ENCODE measurements at regions not wholly inside any gene's neighbourhood (a gene's known extent, or its start where the extent isn't known, plus 50 kb on each side); places are given as distances from the start of the nearest gene placed in this dataset.

DNA sequence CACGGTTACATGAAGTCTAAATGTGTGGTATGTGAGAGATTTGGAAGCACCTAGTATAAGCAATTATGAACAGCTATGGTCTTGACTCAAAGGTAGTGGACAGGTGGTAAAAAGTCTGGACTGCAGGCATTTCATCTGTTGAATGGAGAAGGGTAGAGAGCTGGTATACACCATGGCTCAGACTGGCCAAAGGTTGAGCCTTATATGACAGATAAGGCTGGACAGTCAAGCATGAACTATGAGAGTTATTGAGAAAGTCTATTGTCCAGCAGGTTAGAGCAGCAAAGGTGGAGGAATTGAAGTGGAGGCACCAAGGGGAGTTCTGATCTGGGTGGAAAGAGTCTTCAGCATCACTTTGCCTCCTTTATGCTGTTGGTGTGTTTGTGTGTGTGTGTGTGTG lies 346.7 kb upstream of the SLC14A2 start:
- no peak for DNase-seq

- DNase-seq, result no peak
Observed at GRCh38 chr18:45270289-45270771, 344.9 kb upstream of the SLC14A2 start.

GRCh38 chr18:45274026-45274425 lies 341.2 kb upstream of the SLC14A2 start:
- no peak for DNase-seq

- no peak for DNase-seq
Observed at GRCh38 chr18:45275367-45276113, 339.7 kb upstream of the SLC14A2 start.

GRCh38 chr18:45276878-45277277 lies 338.4 kb upstream of the SLC14A2 start:
- DNase-seq, result no peak

DNA sequence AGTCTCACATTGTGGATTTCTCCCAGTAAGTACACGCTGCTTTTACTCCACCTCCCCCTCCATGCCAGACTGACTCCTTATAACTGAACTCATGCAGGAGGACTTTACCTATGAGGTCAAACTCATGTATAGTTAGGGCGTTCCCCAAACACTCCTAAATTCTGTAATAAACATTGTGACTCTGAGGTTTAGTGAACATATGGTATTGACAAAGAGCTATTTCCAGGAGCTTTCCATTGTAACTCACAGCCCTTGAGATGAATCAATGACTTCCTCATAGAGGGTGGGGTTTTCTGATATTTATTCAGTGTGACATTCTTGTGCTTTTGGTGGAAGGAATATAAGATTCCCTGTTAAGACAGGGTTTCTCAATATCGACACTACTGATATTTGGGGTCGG lies 337.4 kb upstream of the SLC14A2 start:
- no peak for DNase-seq

- no peak for DNase-seq
Observed at GRCh38 chr18:45280481-45281276, 334.6 kb upstream of the SLC14A2 start.

DNA sequence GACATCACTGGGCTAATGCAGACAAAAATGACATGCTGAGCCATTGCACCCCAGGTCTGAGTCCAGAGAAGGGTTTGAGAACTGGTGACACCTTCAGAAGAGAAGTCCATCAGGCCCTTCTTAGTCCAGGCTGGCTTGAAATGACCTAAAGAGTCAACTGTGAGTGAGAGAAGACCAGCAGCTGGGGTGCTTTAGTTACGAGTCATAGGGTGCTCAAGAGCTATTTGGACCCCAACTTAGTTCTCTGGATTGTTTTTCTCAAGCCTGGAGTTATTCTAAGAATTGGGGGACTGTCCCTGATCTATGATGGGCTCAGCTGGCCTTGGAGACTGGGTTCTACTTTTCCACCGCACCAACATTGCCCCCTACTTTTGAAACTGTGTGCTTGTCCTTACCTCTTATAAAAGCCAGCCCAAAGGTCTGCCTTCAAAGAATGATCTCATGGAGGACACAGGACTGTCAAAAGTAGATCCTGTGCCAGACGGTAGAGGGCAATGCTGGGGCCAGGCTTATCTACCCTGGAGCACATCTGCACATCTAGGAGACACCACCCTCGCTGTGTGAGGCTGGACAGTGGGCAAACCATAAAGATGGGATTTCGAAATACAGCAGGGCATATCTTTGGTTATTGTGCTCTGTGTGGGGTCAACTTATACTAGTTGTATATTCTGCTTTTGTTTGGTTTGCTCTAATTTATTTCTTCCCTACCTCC lies 333.0 kb upstream of the SLC14A2 start:
- no peak for DNase-seq

DNA sequence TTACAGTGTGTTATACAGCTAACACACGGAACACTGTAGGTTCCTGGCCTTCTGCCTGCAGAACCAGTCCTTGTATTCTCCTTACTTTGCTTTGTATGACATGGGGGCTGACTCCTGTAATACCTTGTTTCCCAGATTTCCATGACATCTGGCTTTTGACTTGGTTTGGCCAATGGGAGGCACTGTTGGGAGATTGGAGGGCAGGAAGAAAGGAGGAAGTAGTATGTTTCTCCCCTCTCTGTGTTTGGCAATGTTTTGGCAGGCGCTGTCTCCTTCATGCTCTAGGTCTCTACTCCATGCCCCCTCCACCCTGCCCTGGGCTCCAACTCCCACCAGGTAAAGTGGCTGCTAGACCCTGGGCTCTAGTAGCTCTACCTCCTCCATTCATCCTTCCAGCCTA lies 331.1 kb upstream of the SLC14A2 start:
- DNase-seq, result no peak

GRCh38 chr18:45284851-45285250 lies 330.4 kb upstream of the SLC14A2 start:
- no peak for DNase-seq

- no peak for DNase-seq
Observed at GRCh38 chr18:45285251-45285650, 330.0 kb upstream of the SLC14A2 start.

DNA sequence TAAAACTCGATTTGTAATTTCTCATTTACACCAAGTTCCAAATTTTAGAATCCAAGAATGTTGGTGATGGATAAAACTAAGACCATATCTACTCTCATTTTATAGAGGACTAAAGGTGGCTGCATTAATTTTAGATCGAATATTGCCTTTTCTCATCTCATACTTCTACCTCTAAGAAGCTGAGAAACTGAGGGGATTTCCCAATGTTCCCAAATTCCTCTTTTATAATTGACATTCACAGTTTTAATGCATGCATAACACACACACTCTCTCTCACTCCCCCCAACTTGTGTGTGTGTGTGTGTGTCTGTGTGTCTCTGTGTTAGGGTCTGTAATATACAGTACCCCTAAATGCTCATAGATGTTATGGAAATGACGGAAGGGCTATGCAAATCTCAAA lies 328.8 kb upstream of the SLC14A2 start:
- DNase-seq, result no peak

- no peak for DNase-seq
Observed at GRCh38 chr18:45287531-45287930, 327.7 kb upstream of the SLC14A2 start.

DNA sequence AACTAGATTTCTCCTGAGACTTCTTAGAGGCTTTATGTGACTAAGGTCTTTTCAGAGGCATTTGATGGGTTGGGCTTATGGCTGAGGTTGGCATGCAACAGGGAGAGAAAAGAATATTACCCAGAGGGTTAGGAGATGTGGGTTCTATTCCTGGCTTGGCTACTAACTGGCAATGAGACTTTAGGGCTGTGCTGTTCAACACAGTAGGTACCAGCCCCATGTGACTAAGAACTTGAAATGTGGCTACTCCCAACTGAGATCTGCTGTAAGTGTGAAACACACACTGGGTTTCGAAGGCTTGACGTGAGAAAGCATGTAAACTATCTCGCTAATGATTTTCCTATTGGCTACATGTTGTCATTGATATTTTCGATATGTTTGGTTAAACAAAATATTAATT lies 324.9 kb upstream of the SLC14A2 start:
- no peak for DNase-seq

DNA sequence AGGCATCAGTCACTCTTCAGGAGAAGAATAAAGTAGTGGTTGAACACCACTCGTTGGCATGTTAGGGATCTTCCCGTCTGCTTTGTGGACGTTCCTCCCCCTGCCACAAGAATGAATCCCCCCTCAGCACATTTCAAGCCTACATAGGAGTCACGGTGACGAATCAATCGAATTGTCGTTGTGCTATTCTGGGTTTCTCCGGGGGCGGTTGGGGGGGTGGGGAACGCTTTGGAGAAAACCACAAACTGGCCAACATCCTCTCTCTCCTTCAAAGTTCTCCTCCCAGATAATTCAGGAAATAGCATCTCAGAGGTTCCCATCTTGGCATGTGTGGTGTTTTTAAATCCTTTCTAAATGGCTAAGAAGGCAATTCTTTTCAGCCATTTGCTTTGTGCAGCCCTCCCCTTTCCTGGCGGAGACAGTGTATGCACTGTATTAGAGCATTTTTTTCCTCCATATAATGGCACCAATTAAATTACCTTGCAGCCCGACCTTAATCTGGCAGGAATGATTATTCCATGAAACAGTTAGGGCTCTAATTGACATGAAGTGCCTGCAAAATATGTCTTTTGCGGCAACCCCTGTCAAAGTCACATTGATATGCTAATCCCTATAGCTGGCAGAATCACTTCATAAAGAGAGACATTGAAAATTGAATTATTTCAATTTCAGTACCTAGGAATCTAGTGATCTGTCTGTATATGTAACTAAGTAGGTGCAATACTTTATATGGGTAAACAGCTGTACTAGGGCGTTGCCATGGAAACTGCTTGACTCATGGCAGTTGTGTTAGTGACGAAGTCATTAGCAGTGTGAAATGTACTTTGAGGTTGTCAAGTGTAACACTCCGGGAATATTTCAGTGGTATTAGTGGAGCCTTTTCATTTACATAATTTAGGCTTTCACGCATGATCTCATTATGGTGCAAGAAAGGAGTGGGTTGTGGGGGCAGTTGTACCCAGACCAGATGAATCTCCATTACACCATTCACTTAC lies 323.4 kb upstream of the SLC14A2 start:
- no peak for DNase-seq

GRCh38 chr18:45295388-45295787 lies 319.9 kb upstream of the SLC14A2 start:
- no peak for DNase-seq

- DNase-seq, result no peak
Observed at GRCh38 chr18:45298986-45299385, 316.3 kb upstream of the SLC14A2 start.

DNA sequence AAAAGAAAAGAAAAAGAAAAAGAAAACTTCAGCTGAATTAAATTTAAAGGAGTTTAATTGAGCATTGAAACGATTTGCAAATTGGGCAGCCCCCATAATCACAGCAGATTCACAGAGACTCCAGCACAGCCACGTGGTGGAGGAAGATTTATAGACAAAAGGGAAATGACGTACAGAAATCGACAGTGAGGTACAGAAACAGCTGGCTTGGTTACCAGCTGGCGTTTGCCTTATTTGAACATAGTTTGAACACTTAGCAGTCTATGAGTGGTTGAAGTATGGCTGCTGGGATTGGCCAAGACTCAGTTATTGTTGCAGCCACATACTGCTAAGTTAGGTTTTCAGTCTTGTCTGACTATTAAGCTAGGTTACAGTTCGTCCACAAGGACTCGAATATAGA lies 312.2 kb upstream of the SLC14A2 start:
- DNase-seq, result no peak

DNA sequence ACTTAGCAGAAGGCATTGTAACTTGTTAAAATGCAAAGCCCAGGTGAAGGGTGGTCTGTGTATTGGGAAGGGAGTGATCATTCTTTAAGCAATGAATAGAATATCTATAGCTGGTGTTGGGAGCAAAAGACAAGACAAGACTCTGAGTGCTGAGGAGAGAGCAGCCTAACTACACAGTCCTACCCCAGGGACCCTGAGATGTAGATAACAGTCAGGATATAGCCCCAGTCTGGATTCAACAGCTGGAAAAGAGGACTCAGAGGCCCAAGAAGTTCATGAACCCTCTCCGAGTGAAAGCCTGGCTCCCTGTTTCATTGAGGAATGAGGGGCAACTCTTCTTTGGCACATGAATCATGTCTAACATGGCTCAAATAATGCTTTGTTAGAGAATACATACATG lies 310.7 kb upstream of the SLC14A2 start:
- no peak for DNase-seq

DNA sequence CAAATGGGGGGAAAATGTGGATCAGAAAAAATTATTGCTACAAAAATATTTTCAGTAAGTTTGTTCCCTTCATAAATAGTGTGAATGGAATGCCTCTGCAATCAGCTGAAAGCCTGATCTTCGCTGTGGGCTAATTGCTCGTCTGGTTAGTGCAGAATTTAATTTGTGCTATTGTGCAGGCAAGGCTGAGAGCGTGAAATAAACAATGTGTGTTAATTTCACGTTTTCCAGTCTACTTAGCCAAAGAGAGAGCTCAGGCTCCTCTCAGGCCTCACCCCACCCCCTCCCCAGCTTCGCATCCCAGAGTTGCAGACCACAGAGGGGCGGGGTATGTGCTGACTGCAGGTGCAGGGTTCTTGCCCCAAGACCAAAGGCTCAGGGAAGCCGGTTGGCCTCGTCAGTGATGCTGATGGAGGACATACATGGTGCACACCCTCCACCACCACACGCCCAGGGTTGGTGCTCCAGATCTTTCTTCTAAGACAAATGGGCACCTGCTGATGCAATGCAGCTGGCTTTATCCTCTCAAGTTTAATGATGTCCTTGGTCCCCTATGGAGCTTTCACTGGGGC lies 302.6 kb upstream of the SLC14A2 start:
- no peak for DNase-seq

DNA sequence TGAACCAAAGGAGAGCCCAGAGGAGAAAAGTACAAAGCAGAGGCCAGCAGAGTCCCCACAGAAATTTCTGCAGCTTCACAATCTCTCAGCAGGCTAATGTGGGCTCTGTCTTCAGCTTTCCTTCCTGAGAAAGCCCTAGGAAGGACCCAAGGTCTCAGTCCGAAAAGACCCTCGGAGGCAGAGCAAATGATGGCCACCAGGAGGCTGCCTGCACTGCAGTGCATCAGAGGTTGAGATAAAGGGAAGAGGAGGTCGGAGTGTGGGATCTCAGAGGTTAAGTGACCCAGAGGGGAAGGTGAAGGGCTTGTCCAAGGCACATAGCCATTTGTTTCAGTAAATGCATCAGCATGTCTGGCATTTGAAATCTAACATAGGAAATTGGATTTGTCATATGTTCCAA lies 299.1 kb upstream of the SLC14A2 start:
- DNase-seq, result no peak

All from occipital lobe (tissue), 1 donor.